GM12872 (cell line): ENCODE measurements at regions not wholly inside any gene's neighbourhood (a gene's known extent, or its start where the extent isn't known, plus 50 kb on each side); places are given as distances from the start of the nearest gene placed in this dataset.

ENCODE experiments used
- CTCF ChIP-seq: IDR thresholded peaks from 3 replicates; pipeline ENCODE4 v1.5.1; 2011; ENCODE audit warnings: low read depth, mild to moderate bottlenecking, low read length, moderate library complexity; ENCODE audit not compliant: insufficient read depth

GRCh38 chr20:60822699-60823607 lies 429.1 kb upstream of the CDH4 start:
- no peak for TF ChIP-seq CTCF

- no peak for TF ChIP-seq CTCF
These were observed 416.2 kb upstream of the CDH4 start for GRCh38 chr20:60835876-60836275.

- TF ChIP-seq CTCF: no peak
These were observed 414.8 kb upstream of the CDH4 start for GRCh38 chr20:60837173-60837770.

GRCh38 chr20:60838297-60838696 lies 413.8 kb upstream of the CDH4 start:
- no peak for TF ChIP-seq CTCF

- no peak for TF ChIP-seq CTCF
These were observed 411.1 kb upstream of the CDH4 start for GRCh38 chr20:60840971-60841370.

GRCh38 chr20:60845146-60845545 lies 406.9 kb upstream of the CDH4 start:
- TF ChIP-seq CTCF: no peak

- no peak for TF ChIP-seq CTCF
These were observed 400.0 kb upstream of the CDH4 start for GRCh38 chr20:60851826-60852704.
